Endothelial cell of umbilical vein (primary cell): ENCODE measurements at regions not wholly inside any gene's neighbourhood (a gene's known extent, or its start where the extent isn't known, plus 50 kb on each side); places are given as distances from the start of the nearest gene placed in this dataset.

Experiments used
- BruUV-seq: library from RNA; stranded (reverse); fragments of 400-500 nt; replicated peaks from 2 replicates; lab custom pipeline; 2021; lab: Mats Ljungman, UMichigan
- CTCF ChIA-PET: fragments of 300-600, 350-600 bp; sonication (Branson Sonifier 250); formaldehyde crosslinking; loops from one replicate; lab custom pipeline; 2021; ENCODE audit warnings: antibody characterized with exemption, inconsistent platforms; lab: Charles Lee
- POLR2A ChIA-PET: fragments of 300-600, 350-600 bp; sonication (Branson Sonifier 250); formaldehyde crosslinking; loops from one replicate; lab custom pipeline; 2021; ENCODE audit warnings: antibody characterized with exemption, inconsistent platforms; lab: Charles Lee
- DNase-seq: peaks from one replicate; pipeline ENCODE4 v3.0.0-alpha.2; 2011; ENCODE audit warnings: low read depth, low spot score
- FAIRE-seq: peaks from 2 replicates; lab custom pipeline; 2011; peaks lifted over from hg19 to GRCh38; lab: Jason Lieb, UNC
- H2AFZ ChIP-seq: 2 replicates; pipeline ENCODE4 v1.6.0; 2012; ENCODE audit warnings: low read depth, low read length, control low read depth, inconsistent platforms
- H3K27ac ChIP-seq: 2 replicates; pipeline ENCODE4 v1.5.1; 2011; ENCODE audit warnings: low read depth, mild to moderate bottlenecking, control low read depth, low read length, moderate library complexity; ENCODE audit not compliant: insufficient read depth
- H3K27me3 ChIP-seq, 2 experiments: 2 replicates each; pipeline versions ENCODE4 v1.6.0 to v1.6.1; 2011; ENCODE audit warnings: low read length in 2 of 2, mixed read lengths in 1 of 2; ENCODE audit not compliant: control insufficient read depth in 2 of 2, insufficient read depth in 2 of 2
- H3K36me3 ChIP-seq, 2 experiments: 2 replicates in 1 of 2; 3 replicates in 1 of 2; pipeline ENCODE4 v1.5.1; 2011; ENCODE audit warnings: low read length in 2 of 2, mild to moderate bottlenecking in 1 of 2, moderate library complexity in 1 of 2; ENCODE audit not compliant: control insufficient read depth in 2 of 2, insufficient read depth in 2 of 2; ENCODE audit errors: extremely low read depth in 1 of 2
- H3K4me1 ChIP-seq: 3 replicates; pipeline ENCODE4 v1.5.1; 2011; ENCODE audit warnings: mild to moderate bottlenecking, low read length; ENCODE audit not compliant: control insufficient read depth, insufficient read depth; ENCODE audit errors: extremely low read depth
- H3K4me2 ChIP-seq: 2 replicates; pipeline ENCODE4 v1.6.1; 2011; ENCODE audit warnings: low read length, control low read depth, mixed read lengths; ENCODE audit not compliant: insufficient read depth
- H3K4me3 ChIP-seq, 3 experiments: fragments of 200-600 bp in 1 of 3; sonication (generic), shearing (Covaris generic) in 1 of 3; replicated peaks in 1 of 3; 2 replicates each; pipeline ENCODE4 v1.5.1; 2011 to 2016; ENCODE audit warnings: control low read depth in 3 of 3, low read length in 3 of 3, mild to moderate bottlenecking in 2 of 3, inconsistent platforms in 1 of 3, low read depth in 1 of 3, moderate library complexity in 1 of 3; ENCODE audit not compliant: insufficient read depth in 1 of 3
- H3K79me2 ChIP-seq: 2 replicates; pipeline ENCODE4 v1.6.0; 2012; ENCODE audit warnings: low read length, inconsistent platforms; ENCODE audit not compliant: control insufficient read depth, insufficient read depth
- H3K9ac ChIP-seq: replicated peaks from 2 replicates; pipeline ENCODE3; 2011; ENCODE audit warnings: low read length, control low read depth; ENCODE audit not compliant: insufficient read depth; ENCODE audit errors: extremely low read depth
- H3K9me1 ChIP-seq: replicated peaks from 3 replicates; pipeline ENCODE4 v1.6.0; 2011; ENCODE audit warnings: mild to moderate bottlenecking, low read length; ENCODE audit not compliant: control insufficient read depth, insufficient read depth; ENCODE audit errors: extremely low read depth
- H3K9me3 ChIP-seq: replicated peaks from 2 replicates; pipeline ENCODE4 v1.5.1; 2012; ENCODE audit warnings: low read length, inconsistent platforms; ENCODE audit not compliant: control insufficient read depth, insufficient read depth
- H4K20me1 ChIP-seq: replicated peaks from 2 replicates; pipeline ENCODE3; 2011; ENCODE audit warnings: mild to moderate bottlenecking, low read length; ENCODE audit not compliant: control insufficient read depth, insufficient read depth; ENCODE audit errors: extremely low read depth
- CTCF ChIP-seq, 2 donors: IDR thresholded peaks; 1 replicate in 1 of 2; 2 replicates in 1 of 2; pipeline ENCODE4 v1.5.1; 2011; ENCODE audit warnings: low read length in 2 of 2, mild to moderate bottlenecking in 2 of 2, moderate library complexity in 2 of 2, control low read depth in 1 of 2, inconsistent platforms in 1 of 2, low read depth in 1 of 2; ENCODE audit not compliant: insufficient read depth in 1 of 2; ENCODE audit errors: extremely low read depth in 1 of 2
- EZH2 ChIP-seq: IDR thresholded peaks from 2 replicates; pipeline ENCODE4 v1.6.1; 2012; ENCODE audit warnings: borderline replicate concordance, low read depth, mild to moderate bottlenecking, moderate library complexity, low read length, inconsistent platforms; ENCODE audit not compliant: severe bottlenecking
- FOS ChIP-seq: IDR thresholded peaks from 2 replicates; pipeline ENCODE4 v1.6.1; 2011; ENCODE audit warnings: mild to moderate bottlenecking, low read length, moderate library complexity, borderline replicate concordance; ENCODE audit not compliant: insufficient read depth
- GATA2 ChIP-seq: IDR thresholded peaks from 2 replicates; pipeline ENCODE4 v1.7.0; 2011; ENCODE audit warnings: low read depth, mild to moderate bottlenecking, moderate library complexity, mixed read lengths, low read length; ENCODE audit not compliant: insufficient read length, insufficient read depth
- JUN ChIP-seq: IDR thresholded peaks from 2 replicates; pipeline ENCODE4 v1.6.1; 2011; ENCODE audit warnings: borderline replicate concordance, low read depth; ENCODE audit not compliant: insufficient read length, insufficient read depth
- MAX ChIP-seq: IDR thresholded peaks from 2 replicates; pipeline ENCODE4 v1.6.1; 2011; ENCODE audit not compliant: insufficient read depth, insufficient read length
- MYC ChIP-seq: IDR thresholded peaks from one replicate; pipeline ENCODE4 v1.6.1; 2011; ENCODE audit warnings: mild to moderate bottlenecking, low read depth, low read length
- POLR2A ChIP-seq: IDR thresholded peaks from 2 replicates; pipeline ENCODE4 v1.6.1; 2012; ENCODE audit warnings: low read depth, mild to moderate bottlenecking, control low read depth, low read length
- POLR2AphosphoS5 ChIP-seq: IDR thresholded peaks from 2 replicates; pipeline ENCODE4 v1.6.1; 2012; ENCODE audit warnings: low read depth, mild to moderate bottlenecking, control low read depth, low read length, moderate library complexity; ENCODE audit not compliant: insufficient read depth
- dilution Hi-C: fragments of 300-500 bp; cut with MboI; formaldehyde crosslinking; loops from one replicate; pipeline ENCODE4 v1.15.0; 2019; ENCODE audit warnings: low sequenced_read_pairs; ENCODE audit not compliant: extremely low pct_ligation_motif_present
- intact Hi-C: fragments of 100-400 bp; cut with micrococcal nuclease; formaldehyde crosslinking; loops from one replicate; pipeline ENCODE4 v1.10.0; 2022

- intact Hi-C loops = no loop called here
- CTCF ChIA-PET = no interaction called here
These were observed 1634.5 kb upstream of the LRRTM3 start for GRCh38 chr10:65291286-65291685.

More at GRCh38 chr10:65291286-65291685, 1634.5 kb upstream of the LRRTM3 start:
- H3K4me3 ChIP-seq = no peak overlapping the region
- no TSS peak for BruUV-seq
- no peaks in the 10 kb centered on the region for H3K36me3 ChIP-seq
- TF ChIP-seq CTCF (IDR thresholded peaks at IDR 0.05; ENCODE audit: extremely low read depth in 1 of 2, insufficient read depth in 1 of 2, low read depth in 1 of 2, low read length in 2 of 2) (no peak), MYC (no peak), GATA2 (no peak), JUN (no peak), POLR2A (no peak), FOS (no peak), MAX (no peak), POLR2AphosphoS5 (no peak), EZH2 (no peak)
- no peaks in the 10 kb centered on the region for H3K79me2 ChIP-seq
- H3K27ac ChIP-seq = no peak overlapping the region
- H3K27me3 ChIP-seq = no peaks in the 10 kb centered on the region
- FAIRE-seq (no peak), DNase-seq (no peak)
- dilution Hi-C loops = no loop called here
- POLR2A ChIA-PET = no interaction called here
- H4K20me1 ChIP-seq = no peaks in the 10 kb centered on the region
- no peak overlapping the region for H3K4me2 ChIP-seq
- no peak overlapping the region for H3K9ac ChIP-seq
- H3K9me1 ChIP-seq = no peaks in the 10 kb centered on the region
- no peak overlapping the region for H2AFZ ChIP-seq
- H3K4me1 ChIP-seq = peaks cover 2% of the 10 kb centered on the region
- no peaks in the 10 kb centered on the region for H3K9me3 ChIP-seq
